Transverse colon (tissue), 4 donors: ENCODE measurements at regions not wholly inside any gene's neighbourhood (a gene's known extent, or its start where the extent isn't known, plus 50 kb on each side); places are given as distances from the start of the nearest gene placed in this dataset.
"Not testable (repeated sequence)": the region's sequence is repeated elsewhere in the genome, so short reads cannot be mapped to it uniquely, and the experiment has no call there.

Experiments used
- DNase-seq: peaks from one replicate; pipeline ENCODE4 v3.0.0-alpha.2; 2019
- H3K27ac ChIP-seq, 4 donors: fragments of 200-600 bp; sonication (generic); 2 replicates each; pipeline ENCODE4 v1.5.1; 2016 to 2018; ENCODE audit warnings: inconsistent platforms in 4 of 4
- H3K27me3 ChIP-seq: fragments of 200-600 bp; sonication (generic); 2 replicates; pipeline ENCODE4 v1.5.1; 2017; ENCODE audit warnings: inconsistent platforms
- H3K36me3 ChIP-seq, 4 donors: fragments of 200-600 bp; sonication (generic); 2 replicates each; pipeline ENCODE4 v1.5.1; 2017 to 2019; ENCODE audit warnings: inconsistent platforms in 4 of 4
- H3K4me1 ChIP-seq, 4 donors: fragments of 200-600 bp; sonication (generic); 2 replicates each; pipeline ENCODE4 v1.5.1; 2017 to 2020; ENCODE audit warnings: inconsistent platforms in 4 of 4
- H3K4me3 ChIP-seq, 4 donors: fragments of 200-600 bp; sonication (generic); 1 replicate in 1 of 4; 2 replicates in 3 of 4; pipeline versions ENCODE4 v1.5.1 to v1.6.1; 2017 to 2019; ENCODE audit warnings: inconsistent platforms in 4 of 4
- H3K9me3 ChIP-seq, 2 donors: fragments of 200-600 bp; sonication (generic); 2 replicates each; pipeline ENCODE4 v1.5.1; 2017 to 2019; ENCODE audit warnings: inconsistent platforms in 2 of 2
- EP300 ChIP-seq: sonication (generic); formaldehyde crosslinking; IDR thresholded peaks from one replicate; pipeline ENCODE4 v1.6.1; 2017; ENCODE audit warnings: antibody characterized with exemption, low read depth
- POLR2A ChIP-seq: fragments of 450-650 bp; IDR thresholded peaks from one replicate; pipeline ENCODE4 v1.6.1; 2016; ENCODE audit warnings: antibody characterized with exemption, mild to moderate bottlenecking, moderate library complexity
- POLR2AphosphoS5 ChIP-seq, 3 donors: sonication (generic); formaldehyde crosslinking; IDR thresholded peaks; one replicate each; pipeline ENCODE4 v1.6.1; 2016; ENCODE audit warnings: antibody characterized with exemption in 3 of 3
- WGBS, 2 donors: methylation state at CpG; one replicate each; pipeline ENCODE4 v1.1.5; 2018; ENCODE audit warnings: low coverage in 1 of 2; 5-methylcytosine and 5-hydroxymethylcytosine counted together
- in situ Hi-C, 4 donors: fragments of 200-750 bp; cut with MboI; loops; one replicate each; pipeline versions ENCODE4 v1.15.0 to v1.15.1; 2017; ENCODE audit warnings: low sequenced_read_pairs in 3 of 4, low pct_ligation_motif_present in 1 of 4, low pct_unique_long_range_greater_than_20kb in 1 of 4
- intact Hi-C: fragments of 100-400 bp; cut with DNase I; formaldehyde crosslinking; loops from one replicate; pipeline ENCODE4 v1.15.1; 2023; ENCODE audit warnings: low total_unique reads
- TF ChIP-seq, protein P1 (sequence below), 5 experiments: fragments of 200-600 bp in 3 of 5; fragments of 450-650 bp in 2 of 5; sonication (generic) in 3 of 5; IDR thresholded peaks; 1 replicate in 2 of 5; 2 replicates in 3 of 5; pipeline ENCODE4 v1.5.1; 2016 to 2017; ENCODE audit warnings: antibody characterized with exemption in 5 of 5, inconsistent platforms in 3 of 5, mild to moderate bottlenecking in 2 of 5, moderate library complexity in 1 of 5

GRCh38 chr7:84857336-84857735 lies 329.5 kb downstream of the SEMA3D start:
- Histone ChIP-seq H3K9me3 (no peaks in the 10 kb centered on the region), H3K4me3 (no peak overlapping the region), H3K27me3 (no peaks in the 10 kb centered on the region), H3K4me1 (no peaks in the 10 kb centered on the region), H3K27ac (no peak overlapping the region), H3K36me3 (no peaks in the 10 kb centered on the region)
- no peak for DNase-seq
- intact Hi-C loops = no loop called here
- 50 to 68% methylated on average over 3 of the region's 3 CpGs for WGBS, 2 donors
- TF ChIP-seq POLR2A (no peak), EP300 (no peak), POLR2AphosphoS5 (IDR thresholded peaks at IDR 0.05) (no peak)
- TF ChIP-seq, protein P1, sequence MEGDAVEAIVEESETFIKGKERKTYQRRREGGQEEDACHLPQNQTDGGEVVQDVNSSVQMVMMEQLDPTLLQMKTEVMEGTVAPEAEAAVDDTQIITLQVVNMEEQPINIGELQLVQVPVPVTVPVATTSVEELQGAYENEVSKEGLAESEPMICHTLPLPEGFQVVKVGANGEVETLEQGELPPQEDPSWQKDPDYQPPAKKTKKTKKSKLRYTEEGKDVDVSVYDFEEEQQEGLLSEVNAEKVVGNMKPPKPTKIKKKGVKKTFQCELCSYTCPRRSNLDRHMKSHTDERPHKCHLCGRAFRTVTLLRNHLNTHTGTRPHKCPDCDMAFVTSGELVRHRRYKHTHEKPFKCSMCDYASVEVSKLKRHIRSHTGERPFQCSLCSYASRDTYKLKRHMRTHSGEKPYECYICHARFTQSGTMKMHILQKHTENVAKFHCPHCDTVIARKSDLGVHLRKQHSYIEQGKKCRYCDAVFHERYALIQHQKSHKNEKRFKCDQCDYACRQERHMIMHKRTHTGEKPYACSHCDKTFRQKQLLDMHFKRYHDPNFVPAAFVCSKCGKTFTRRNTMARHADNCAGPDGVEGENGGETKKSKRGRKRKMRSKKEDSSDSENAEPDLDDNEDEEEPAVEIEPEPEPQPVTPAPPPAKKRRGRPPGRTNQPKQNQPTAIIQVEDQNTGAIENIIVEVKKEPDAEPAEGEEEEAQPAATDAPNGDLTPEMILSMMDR (IDR thresholded peaks at IDR 0.05) = no peak
- in situ Hi-C loops = no loop called here

DNA sequence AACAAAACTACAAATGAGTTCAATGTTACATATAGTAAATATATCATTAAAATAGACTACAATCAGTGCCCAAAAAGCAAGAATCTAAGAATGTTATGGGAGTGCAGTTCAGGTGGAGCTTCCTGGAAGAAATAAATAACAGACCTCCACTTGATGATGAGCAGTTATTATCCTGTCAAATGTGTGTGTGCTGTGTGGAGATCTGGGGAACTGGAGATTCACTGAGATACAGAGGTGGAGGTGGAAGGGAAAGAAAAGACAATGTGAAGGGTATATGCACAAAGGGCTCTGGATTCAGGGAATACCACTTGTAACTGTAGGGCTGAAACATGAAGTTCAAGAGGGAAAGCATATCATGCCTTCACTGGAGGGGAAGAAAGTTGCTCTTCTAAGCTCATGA lies 331.1 kb downstream of the SEMA3D start:
- no peaks in the 10 kb centered on the region for H3K9me3 ChIP-seq
- no peaks in the 10 kb centered on the region for H3K27me3 ChIP-seq
- no peaks in the 10 kb centered on the region for H3K4me1 ChIP-seq
- no peak overlapping the region for H3K4me3 ChIP-seq
- no peak overlapping the region for H3K27ac ChIP-seq
- TF ChIP-seq POLR2AphosphoS5 (IDR thresholded peaks at IDR 0.05) = no peak
- DNase-seq = no peak
- in situ Hi-C loops (no loop called here), intact Hi-C loops (loop anchor here (1.0 kb wide), 1 partner anchor 10 kb away; no protein-coding TSS in a partner anchor)
- no peaks in the 10 kb centered on the region for H3K36me3 ChIP-seq

DNA sequence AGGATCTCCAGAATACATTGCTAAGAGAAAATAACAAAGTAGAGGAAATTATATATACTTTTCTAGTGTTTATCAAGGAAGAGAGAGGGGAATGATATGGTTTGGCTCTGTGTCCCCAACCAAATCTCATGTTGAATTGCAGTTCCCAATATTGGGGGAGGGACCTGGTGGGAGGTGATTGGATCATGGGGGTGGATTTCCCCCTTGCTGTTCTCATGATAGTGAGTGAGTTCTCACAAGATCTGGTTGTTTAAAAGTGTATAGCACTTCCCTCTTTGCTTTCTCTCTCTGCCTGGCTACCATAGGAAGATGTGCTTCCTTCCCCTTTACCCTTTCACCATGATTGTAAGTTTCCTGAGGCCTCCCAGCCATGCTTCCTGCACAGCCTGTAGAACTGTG lies 337.9 kb downstream of the SEMA3D start:
- H3K4me3 ChIP-seq, in situ Hi-C loops, H3K9me3 ChIP-seq, intact Hi-C loops, H3K27me3 ChIP-seq, H3K27ac ChIP-seq, DNase-seq, H3K4me1 ChIP-seq, H3K36me3 ChIP-seq: not testable (repeated sequence)

DNA sequence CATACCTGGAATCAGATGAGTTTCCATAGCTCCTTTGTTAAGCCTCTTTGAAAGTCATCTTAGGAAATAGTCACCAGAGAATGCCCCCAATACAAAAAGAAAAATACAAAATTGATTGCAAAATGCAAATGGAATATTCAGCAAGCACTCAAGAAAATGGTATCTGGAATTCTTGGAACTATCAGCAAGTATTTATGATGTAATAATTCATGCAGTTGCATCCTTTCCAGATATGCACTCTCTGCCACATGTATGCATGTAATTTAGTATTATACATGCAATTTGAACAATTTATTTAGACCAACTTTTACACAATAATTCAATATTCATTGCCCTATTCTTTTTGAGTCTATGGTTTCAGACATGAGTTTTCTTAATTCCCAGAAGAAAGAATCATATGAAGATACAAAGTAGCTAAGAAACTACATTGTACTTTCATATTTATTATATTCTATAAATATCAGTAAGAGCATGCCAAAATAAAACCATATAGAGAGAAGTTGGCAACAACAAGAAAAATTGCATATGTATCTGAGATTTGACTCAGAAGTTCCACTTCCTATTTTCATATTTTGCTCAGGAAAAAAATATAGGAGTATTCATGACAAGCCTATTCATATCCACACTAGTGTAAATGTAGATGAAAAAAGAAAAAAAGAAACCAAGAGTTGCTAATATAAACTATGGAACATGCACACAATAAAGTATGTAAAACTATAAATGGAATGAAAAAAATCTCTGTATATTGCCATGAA lies 338.5 kb downstream of the SEMA3D start:
- in situ Hi-C loops = no loop called here

DNA sequence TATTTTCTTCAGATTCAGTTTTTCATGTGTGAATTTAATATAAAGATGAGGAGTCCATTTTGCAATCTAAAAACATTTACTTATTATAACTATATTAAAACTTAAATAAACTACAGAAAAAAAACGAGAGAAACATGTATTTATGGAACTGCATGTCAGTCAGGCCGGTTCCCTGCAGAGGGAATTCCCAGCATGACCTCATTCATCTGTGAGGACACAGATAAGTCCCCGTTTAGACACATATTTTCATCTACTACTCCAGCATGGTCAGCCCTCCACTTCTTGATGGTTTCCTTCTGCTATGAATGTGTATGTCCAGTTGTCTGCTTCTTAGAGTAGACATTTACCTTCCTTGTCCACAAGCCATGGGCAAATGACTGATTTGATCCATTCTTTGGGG lies 339.1 kb downstream of the SEMA3D start:
- H3K36me3 ChIP-seq = no peaks in the 10 kb centered on the region
- TF ChIP-seq POLR2AphosphoS5 (IDR thresholded peaks at IDR 0.05) = no peak
- no peak for TF ChIP-seq POLR2A
- TF ChIP-seq, protein P1 (IDR thresholded peaks at IDR 0.05) = no peak
- TF ChIP-seq EP300 = no peak
- H3K27ac ChIP-seq = no peak overlapping the region
- no peaks in the 10 kb centered on the region for H3K9me3 ChIP-seq
- WGBS, 2 donors = 43 to 48% methylated on average over 3 of the region's 3 CpGs
- in situ Hi-C loops = no loop called here
- no peak overlapping the region for H3K4me3 ChIP-seq
- no peaks in the 10 kb centered on the region for H3K4me1 ChIP-seq
- no peak for DNase-seq
- no peaks in the 10 kb centered on the region for H3K27me3 ChIP-seq
- intact Hi-C loops = no loop called here

More for the DNA sequence above, 338.5 kb downstream of the SEMA3D start:
- Histone ChIP-seq H3K4me3 (no peak overlapping the region), H3K4me1 (no peaks in the 10 kb centered on the region), H3K36me3 (no peaks in the 10 kb centered on the region), H3K9me3 (no peaks in the 10 kb centered on the region), H3K27ac (no peak overlapping the region), H3K27me3 (no peaks in the 10 kb centered on the region)
- TF ChIP-seq POLR2A (no peak), EP300 (no peak), POLR2AphosphoS5 (IDR thresholded peaks at IDR 0.05) (no peak)
- TF ChIP-seq, protein P1 (IDR thresholded peaks at IDR 0.05) = no peak
- DNase-seq = no peak
- intact Hi-C loops = no loop called here
